Stomach smooth muscle (tissue), 2 donors: ENCODE measurements at regions not wholly inside any gene's neighbourhood (a gene's known extent, or its start where the extent isn't known, plus 50 kb on each side); places are given as distances from the start of the nearest gene placed in this dataset.

Experiments used
- H3K27ac ChIP-seq: one replicate; pipeline ENCODE4 v1.7.0; 2013; ENCODE audit warnings: mild to moderate bottlenecking, low read length, inconsistent platforms
- H3K27me3 ChIP-seq, 2 donors: one replicate each; pipeline ENCODE4 v1.7.0; 2013; ENCODE audit warnings: low read length in 2 of 2; ENCODE audit not compliant: insufficient read depth in 2 of 2, control insufficient read depth in 1 of 2
- H3K36me3 ChIP-seq, 2 donors: one replicate each; pipeline ENCODE4 v1.7.0; 2013; ENCODE audit warnings: low read length in 2 of 2; ENCODE audit not compliant: control insufficient read depth in 2 of 2, insufficient read depth in 2 of 2
- H3K4me1 ChIP-seq: one replicate; pipeline ENCODE4 v1.7.0; 2013; ENCODE audit warnings: low read length; ENCODE audit not compliant: control insufficient read depth, insufficient read depth
- H3K4me3 ChIP-seq, 2 donors: one replicate each; pipeline ENCODE4 v1.7.0; 2013; ENCODE audit warnings: low read length in 2 of 2
- H3K9ac ChIP-seq, 2 donors: one replicate each; pipeline ENCODE4 v1.7.0; 2013; ENCODE audit warnings: low read length in 2 of 2, mild to moderate bottlenecking in 1 of 2
- H3K9me3 ChIP-seq, 2 donors: one replicate each; pipeline ENCODE4 v1.7.0; 2013; ENCODE audit warnings: low read length in 2 of 2; ENCODE audit not compliant: control insufficient read depth in 2 of 2
- donor health status: healthy.
- donor health status: Pancreatic carcinoma.

DNA sequence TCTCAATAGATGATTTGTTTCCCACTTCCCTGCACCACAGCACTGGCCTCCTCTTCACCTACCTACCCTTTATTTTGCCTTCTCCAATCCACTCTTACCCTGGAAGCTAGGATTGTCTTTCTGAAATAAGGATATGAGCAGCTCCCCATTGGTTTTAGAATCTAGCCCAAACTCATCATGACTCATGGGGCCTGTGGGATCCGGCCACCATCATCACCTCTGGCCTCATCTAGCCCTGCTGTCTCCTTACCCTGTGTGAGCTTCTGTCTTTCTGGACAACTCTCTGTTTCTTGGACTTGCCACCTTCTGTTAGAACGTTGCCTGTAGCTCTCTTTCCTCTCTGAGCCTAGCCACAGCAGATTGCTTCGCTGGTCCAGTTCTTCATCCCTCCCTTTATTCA lies 277.1 kb downstream of the PAX1 start:
- no peaks in the 10 kb centered on the region for H3K9me3 ChIP-seq
- no peaks in the 10 kb centered on the region for H3K4me1 ChIP-seq

DNA sequence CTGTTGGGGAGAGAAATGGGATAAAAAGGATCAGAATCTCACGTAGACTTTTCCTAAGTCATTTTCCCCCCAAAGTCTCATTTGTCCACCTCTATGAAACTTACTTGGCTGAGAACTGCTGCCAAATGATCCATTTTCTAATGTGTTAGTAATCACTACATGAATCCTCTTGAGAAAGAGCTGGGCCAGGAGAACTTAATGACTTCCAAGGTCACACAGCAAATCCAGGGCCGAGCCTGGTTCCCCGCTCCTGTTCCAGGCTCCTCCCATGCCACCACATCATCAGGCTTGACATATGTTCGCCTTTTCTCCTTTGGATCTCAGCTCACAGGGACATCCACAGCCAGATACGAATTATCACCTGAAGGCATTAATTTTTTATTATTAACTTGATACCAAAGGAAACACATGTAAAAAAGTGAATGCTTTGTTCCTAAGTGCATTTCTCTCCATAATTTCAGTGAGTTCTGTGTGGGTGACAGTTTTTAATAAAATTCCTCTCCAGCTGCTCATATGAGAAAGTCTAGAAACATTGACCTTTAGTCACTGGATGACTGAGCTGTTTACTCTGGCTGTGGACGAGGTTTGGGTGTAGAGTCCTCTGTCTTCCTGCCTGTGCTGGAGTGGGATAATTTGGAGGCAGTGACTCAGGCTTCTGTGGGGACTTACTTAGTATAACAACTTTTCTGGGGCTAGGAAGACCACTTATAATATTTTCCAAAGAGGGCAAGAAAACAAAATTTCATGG lies 276.3 kb downstream of the PAX1 start:
- no peak overlapping the region for H3K4me3 ChIP-seq
- H3K27me3 ChIP-seq: no peaks in the 10 kb centered on the region
- no peaks in the 10 kb centered on the region for H3K4me1 ChIP-seq
- no peak overlapping the region for H3K27ac ChIP-seq
- no peaks in the 10 kb centered on the region for H3K36me3 ChIP-seq
- H3K9ac ChIP-seq: no peak overlapping the region
- H3K9me3 ChIP-seq: no peaks in the 10 kb centered on the region

More for the DNA sequence above, 277.1 kb downstream of the PAX1 start:
- no peaks in the 10 kb centered on the region for H3K36me3 ChIP-seq
- H3K27ac ChIP-seq: no peak overlapping the region
- H3K4me3 ChIP-seq: no peak overlapping the region
- H3K9ac ChIP-seq: no peak overlapping the region
- no peaks in the 10 kb centered on the region for H3K27me3 ChIP-seq

DNA sequence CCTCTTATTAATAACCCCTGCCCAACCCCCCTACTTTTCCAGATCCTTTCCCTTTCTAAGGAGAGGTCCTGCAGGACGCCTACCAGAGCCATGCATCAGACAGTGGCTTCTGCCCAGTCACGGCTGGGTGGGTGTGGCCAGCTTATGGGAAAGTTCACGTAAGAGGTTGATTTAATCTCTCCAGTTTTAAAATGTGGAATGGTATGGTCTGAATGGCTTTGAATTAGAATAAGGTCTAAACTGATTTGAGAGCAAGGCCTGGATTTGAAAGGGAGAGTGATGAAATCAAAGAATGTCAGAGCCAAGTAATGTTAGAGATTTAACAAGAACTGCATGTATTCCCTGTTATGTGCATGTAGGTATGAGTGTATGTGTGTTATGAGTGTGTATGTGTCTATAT lies 275.7 kb downstream of the PAX1 start:
- H3K36me3 ChIP-seq: no peaks in the 10 kb centered on the region
- H3K4me3 ChIP-seq: no peak overlapping the region
- H3K9ac ChIP-seq: no peak overlapping the region
- no peaks in the 10 kb centered on the region for H3K27me3 ChIP-seq
- no peaks in the 10 kb centered on the region for H3K9me3 ChIP-seq
- no peaks in the 10 kb centered on the region for H3K4me1 ChIP-seq
- H3K27ac ChIP-seq: no peak overlapping the region

DNA sequence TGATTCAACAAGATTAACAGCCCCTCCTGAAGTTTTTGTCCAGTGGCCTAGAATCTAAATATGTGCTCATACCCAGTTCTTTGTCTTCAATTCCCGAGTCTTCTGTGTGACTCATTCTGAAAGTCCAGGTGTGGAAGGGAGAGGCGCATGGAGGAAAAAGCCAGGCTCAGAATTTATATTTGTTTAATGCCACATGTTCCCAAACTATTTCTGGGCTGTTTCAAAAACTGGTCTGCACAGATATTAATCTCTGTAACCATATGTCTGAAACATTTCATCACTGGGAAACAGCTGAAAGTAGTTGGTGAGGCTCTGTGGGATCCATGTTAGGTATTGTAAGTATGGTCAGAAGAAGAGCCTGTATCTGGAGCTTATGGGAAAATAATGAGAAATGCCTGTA lies 266.0 kb downstream of the PAX1 start:
- Histone ChIP-seq H3K4me1 (no peaks in the 10 kb centered on the region), H3K9ac (no peak overlapping the region), H3K4me3 (no peak overlapping the region), H3K27me3 (no peaks in the 10 kb centered on the region), H3K27ac (no peak overlapping the region), H3K36me3 (no peaks in the 10 kb centered on the region), H3K9me3 (no peaks in the 10 kb centered on the region)

DNA sequence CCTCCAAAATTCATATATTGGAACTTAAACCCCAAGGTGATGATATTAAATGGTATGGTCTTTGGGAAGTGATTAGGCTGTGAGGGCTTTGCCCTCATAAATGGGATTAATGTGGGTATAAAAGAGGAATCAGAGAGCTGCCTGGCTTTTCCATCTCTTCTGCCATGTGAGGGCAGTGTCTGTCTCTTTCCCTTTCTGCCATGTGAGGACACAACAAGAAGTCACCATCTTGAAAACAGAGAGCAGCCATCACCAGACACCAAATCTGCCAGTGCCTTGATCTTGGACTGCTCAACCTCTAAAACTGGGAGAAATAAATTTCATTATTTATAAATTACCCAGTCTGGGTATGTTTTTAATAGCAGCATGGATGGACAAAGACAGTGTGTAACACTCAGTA lies 263.0 kb downstream of the PAX1 start:
- no peak overlapping the region for H3K9ac ChIP-seq
- no peak overlapping the region for H3K4me3 ChIP-seq
- H3K36me3 ChIP-seq: no peaks in the 10 kb centered on the region
- no peaks in the 10 kb centered on the region for H3K9me3 ChIP-seq
- H3K4me1 ChIP-seq: no peaks in the 10 kb centered on the region
- no peaks in the 10 kb centered on the region for H3K27me3 ChIP-seq
- no peak overlapping the region for H3K27ac ChIP-seq

DNA sequence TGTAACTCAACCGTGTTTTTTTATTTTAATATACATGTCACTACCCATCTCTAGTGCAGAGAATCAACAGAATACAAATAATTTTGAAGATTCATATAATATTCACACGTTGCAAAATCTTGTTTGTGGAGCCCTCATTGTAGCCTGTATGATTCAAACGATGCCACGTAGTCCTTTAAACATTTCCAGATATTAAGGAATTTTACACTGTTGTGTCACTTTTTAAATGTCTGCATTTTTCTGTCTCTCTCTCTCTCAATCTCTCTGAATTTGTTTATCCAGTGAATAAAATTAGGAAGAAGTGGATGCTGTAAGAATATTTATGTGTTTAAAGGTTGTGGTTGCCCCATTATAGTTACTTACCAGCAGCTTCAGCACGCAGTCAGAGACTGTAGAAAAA lies 262.0 kb downstream of the PAX1 start:
- no peaks in the 10 kb centered on the region for H3K9me3 ChIP-seq
- H3K9ac ChIP-seq: no peak overlapping the region
- H3K27me3 ChIP-seq: no peaks in the 10 kb centered on the region
- H3K4me3 ChIP-seq: no peak overlapping the region
- H3K4me1 ChIP-seq: no peaks in the 10 kb centered on the region
- H3K36me3 ChIP-seq: no peaks in the 10 kb centered on the region
- no peak overlapping the region for H3K27ac ChIP-seq

DNA sequence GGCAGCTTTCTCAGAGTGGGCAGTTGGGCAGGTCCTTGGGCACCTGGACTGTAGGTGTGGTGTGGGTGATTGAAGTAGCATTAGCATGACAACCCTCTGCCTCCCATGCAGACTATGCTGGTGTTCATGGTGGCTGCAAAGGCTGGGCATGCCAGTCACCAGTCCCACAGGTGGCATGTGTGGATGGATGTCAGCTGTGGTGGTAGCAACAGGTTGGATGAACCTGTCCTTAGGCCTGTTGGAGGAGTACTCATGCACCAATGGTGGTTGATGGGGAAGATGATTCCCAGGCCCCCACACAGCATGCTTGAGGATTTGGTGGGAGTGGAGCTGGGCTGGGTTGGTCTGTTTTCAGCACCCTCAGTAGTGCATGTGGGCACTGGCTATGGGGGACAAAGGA lies 251.1 kb downstream of the PAX1 start:
- Histone ChIP-seq H3K4me3 (no peak overlapping the region), H3K9me3 (peaks cover 0 to 8% of the 10 kb centered on the region in 2 donors), H3K27me3 (no peaks in the 10 kb centered on the region), H3K36me3 (no peaks in the 10 kb centered on the region), H3K27ac (no peak overlapping the region), H3K9ac (no peak overlapping the region), H3K4me1 (no peaks in the 10 kb centered on the region)

DNA sequence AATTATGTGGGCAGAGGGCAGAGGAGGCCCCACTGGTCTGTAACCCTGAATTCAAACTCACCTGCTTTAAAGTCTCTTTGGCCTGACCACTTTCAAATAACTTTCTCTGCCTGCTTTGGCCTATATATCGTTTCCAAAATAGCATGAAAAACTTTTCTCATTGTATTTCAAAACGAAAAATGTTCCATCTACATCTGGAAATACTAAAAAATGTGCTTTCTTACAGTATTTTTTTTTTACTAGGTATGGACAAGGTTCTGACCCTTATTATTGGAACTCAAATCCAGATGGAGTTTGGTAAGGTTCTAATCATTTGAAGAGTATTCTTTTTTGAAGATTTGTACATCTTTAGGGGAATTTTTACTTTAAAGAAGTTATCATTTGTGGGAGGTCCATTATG lies 241.9 kb downstream of the PAX1 start:
- Histone ChIP-seq H3K9me3 (peaks cover 0 to 6% of the 10 kb centered on the region in 2 donors), H3K27ac (no peak overlapping the region), H3K27me3 (no peaks in the 10 kb centered on the region), H3K36me3 (no peaks in the 10 kb centered on the region), H3K4me3 (no peak overlapping the region), H3K9ac (no peak overlapping the region), H3K4me1 (no peaks in the 10 kb centered on the region)

DNA sequence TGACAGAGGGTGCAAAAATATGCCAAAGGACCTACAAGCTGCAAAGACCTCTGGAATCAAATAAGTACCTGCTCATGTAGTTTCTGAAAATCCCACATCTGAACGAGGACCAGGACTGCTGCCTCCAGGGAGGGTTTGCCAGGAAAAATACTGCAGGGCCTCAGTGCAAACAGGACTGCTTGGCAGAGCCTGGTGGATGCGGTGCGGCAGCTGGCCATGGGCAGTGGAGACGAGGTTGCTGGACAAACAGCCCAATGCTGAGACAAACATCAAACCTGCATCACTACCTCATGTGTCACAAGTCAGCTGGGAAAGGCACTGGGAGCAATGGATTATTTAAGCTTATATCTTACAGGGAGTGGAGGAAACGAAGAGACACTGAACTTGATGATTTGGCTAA lies 238.8 kb downstream of the PAX1 start:
- Histone ChIP-seq H3K4me3 (no peak overlapping the region), H3K9me3 (peaks cover 0 to 6% of the 10 kb centered on the region in 2 donors), H3K4me1 (no peaks in the 10 kb centered on the region), H3K27me3 (no peaks in the 10 kb centered on the region), H3K27ac (no peak overlapping the region), H3K9ac (no peak overlapping the region), H3K36me3 (no peaks in the 10 kb centered on the region)

DNA sequence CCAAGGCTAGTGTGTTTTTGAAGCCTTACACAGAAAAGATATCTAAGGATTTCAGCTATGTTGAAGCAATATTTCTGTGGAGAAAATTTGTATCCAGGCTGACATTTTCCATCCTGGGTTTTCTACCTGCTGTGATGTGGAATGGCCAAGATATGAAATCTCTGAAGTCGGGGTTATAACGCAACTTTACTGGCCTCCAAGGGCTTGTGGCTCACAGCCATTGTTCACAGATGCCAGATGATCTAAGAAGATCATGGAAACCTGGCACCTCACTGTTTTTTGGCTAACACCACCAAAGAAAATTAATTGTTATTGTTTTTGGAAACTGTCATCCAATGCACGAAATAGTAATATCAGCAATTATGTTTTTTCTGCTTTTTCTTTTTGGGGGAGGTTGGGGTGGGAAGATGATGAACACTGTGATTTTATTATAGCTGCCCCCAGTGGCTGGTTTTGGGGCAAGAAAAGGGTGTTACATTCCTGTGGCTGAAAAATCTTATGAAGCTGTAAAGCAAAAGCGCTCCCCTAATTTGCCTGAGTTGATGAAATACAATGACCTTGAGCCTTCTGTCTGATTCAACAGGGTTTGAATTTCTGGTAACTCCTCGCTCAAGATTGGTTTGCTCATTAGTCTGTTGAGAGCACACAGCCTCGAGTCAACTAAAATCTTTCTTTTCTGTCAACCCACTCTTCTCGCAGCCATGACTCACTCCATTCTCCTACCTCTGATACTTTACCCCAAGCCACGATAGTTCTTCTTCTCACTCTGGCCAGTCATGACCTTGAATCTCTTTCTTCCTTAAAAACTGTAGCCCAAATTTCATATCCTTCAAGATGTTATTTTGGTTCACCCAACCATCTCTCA lies 236.7 kb downstream of the PAX1 start:
- Histone ChIP-seq H3K9me3 (peaks cover 0 to 6% of the 10 kb centered on the region in 2 donors), H3K27ac (no peak overlapping the region), H3K27me3 (no peaks in the 10 kb centered on the region), H3K9ac (no peak overlapping the region), H3K36me3 (no peaks in the 10 kb centered on the region), H3K4me3 (no peak overlapping the region), H3K4me1 (no peaks in the 10 kb centered on the region)
